ENCODE measurements at regions not wholly inside any gene's neighbourhood (a gene's known extent, or its start where the extent isn't known, plus 50 kb on each side); places are given as distances from the start of the nearest gene placed in this dataset.

GRCh38 chr15:70398694-70399093, 301.0 kb upstream of the TLE3 start:
- TF ChIP-seq GATA2 (IDR thresholded peaks at IDR 0.05; ENCODE audit: low read depth, low read length) (no peak), GATA3 (IDR thresholded peaks at IDR 0.05; ENCODE audit: low read depth, low read length) (no peak)
